HEK293 (cell line): ENCODE measurements at regions not wholly inside any gene's neighbourhood (a gene's known extent, or its start where the extent isn't known, plus 50 kb on each side); places are given as distances from the start of the nearest gene placed in this dataset.

Source experiments
- ATF2 ChIP-seq: fragments of 450-650 bp; formaldehyde crosslinking; IDR thresholded peaks from 2 replicates; pipeline ENCODE4 v1.5.1; 2016; ENCODE audit warnings: missing biosample characterization, missing genetic modification characterization, low read depth
- KLF1 ChIP-seq: fragments of 450-650 bp; formaldehyde crosslinking; IDR thresholded peaks from 2 replicates; pipeline ENCODE4 v1.5.1; 2016; ENCODE audit warnings: missing biosample characterization, missing genetic modification characterization
- KLF16 ChIP-seq: fragments of 450-650 bp; formaldehyde crosslinking; IDR thresholded peaks from 2 replicates; pipeline ENCODE4 v1.5.1; 2017; ENCODE audit warnings: missing biosample characterization, missing genetic modification characterization
- YY1 ChIP-seq: fragments of 450-650 bp; formaldehyde crosslinking; IDR thresholded peaks from 2 replicates; pipeline ENCODE4 v1.5.1; 2018; ENCODE audit warnings: missing biosample characterization, missing genetic modification characterization
- ZBTB7A ChIP-seq: fragments of 450-650 bp; formaldehyde crosslinking; IDR thresholded peaks from 2 replicates; pipeline ENCODE4 v1.5.1; 2016; ENCODE audit warnings: low read depth, missing biosample characterization, missing genetic modification characterization
- ZFP37 ChIP-seq: fragments of 450-650 bp; formaldehyde crosslinking; IDR thresholded peaks from 2 replicates; pipeline ENCODE4 v1.5.1; 2016; ENCODE audit warnings: missing biosample characterization, missing genetic modification characterization
- ZNF561 ChIP-seq: fragments of 450-650 bp; IDR thresholded peaks from 2 replicates; pipeline ENCODE4 v1.5.1; 2018; ENCODE audit warnings: missing biosample characterization, missing genetic modification characterization, borderline replicate concordance
- ZNF580 ChIP-seq: fragments of 450-650 bp; formaldehyde crosslinking; IDR thresholded peaks from 2 replicates; pipeline ENCODE4 v1.5.1; 2016; ENCODE audit warnings: missing biosample characterization, missing genetic modification characterization
- ZNF777 ChIP-seq: fragments of 450-650 bp; formaldehyde crosslinking; IDR thresholded peaks from 2 replicates; pipeline ENCODE4 v1.5.1; 2017; ENCODE audit warnings: missing biosample characterization, missing genetic modification characterization, borderline replicate concordance
- ZNF830 ChIP-seq: fragments of 450-650 bp; IDR thresholded peaks from 2 replicates; pipeline ENCODE4 v1.5.0; 2018; ENCODE audit warnings: missing biosample characterization, missing genetic modification characterization, low read depth, mild to moderate bottlenecking, moderate library complexity
- TF ChIP-seq, protein P1 (sequence below): fragments of 450-650 bp; formaldehyde crosslinking; IDR thresholded peaks from 2 replicates; pipeline ENCODE4 v1.5.1; 2016; ENCODE audit warnings: missing biosample characterization, missing genetic modification characterization
- TF ChIP-seq, protein P2 (sequence below): fragments of 450-650 bp; formaldehyde crosslinking; IDR thresholded peaks from 2 replicates; pipeline ENCODE4 v1.5.1; 2016; ENCODE audit warnings: missing biosample characterization, missing genetic modification characterization

GRCh38 chr11:41920374-41920773, 460.9 kb upstream of the LRRC4C start:
- TF ChIP-seq, protein P1, sequence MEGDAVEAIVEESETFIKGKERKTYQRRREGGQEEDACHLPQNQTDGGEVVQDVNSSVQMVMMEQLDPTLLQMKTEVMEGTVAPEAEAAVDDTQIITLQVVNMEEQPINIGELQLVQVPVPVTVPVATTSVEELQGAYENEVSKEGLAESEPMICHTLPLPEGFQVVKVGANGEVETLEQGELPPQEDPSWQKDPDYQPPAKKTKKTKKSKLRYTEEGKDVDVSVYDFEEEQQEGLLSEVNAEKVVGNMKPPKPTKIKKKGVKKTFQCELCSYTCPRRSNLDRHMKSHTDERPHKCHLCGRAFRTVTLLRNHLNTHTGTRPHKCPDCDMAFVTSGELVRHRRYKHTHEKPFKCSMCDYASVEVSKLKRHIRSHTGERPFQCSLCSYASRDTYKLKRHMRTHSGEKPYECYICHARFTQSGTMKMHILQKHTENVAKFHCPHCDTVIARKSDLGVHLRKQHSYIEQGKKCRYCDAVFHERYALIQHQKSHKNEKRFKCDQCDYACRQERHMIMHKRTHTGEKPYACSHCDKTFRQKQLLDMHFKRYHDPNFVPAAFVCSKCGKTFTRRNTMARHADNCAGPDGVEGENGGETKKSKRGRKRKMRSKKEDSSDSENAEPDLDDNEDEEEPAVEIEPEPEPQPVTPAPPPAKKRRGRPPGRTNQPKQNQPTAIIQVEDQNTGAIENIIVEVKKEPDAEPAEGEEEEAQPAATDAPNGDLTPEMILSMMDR (tag by site-specific recombination): no peak
- TF ChIP-seq ATF2 (tag by site-specific recombination) (no peak), ZBTB7A (no peak), KLF1 (tag by site-specific recombination) (no peak), ZNF777 (no peak), YY1 (no peak), ZFP37 (tag by site-specific recombination) (no peak), ZNF580 (no peak), ZNF561 (no peak), ZNF830 (no peak), KLF16 (no peak)
- TF ChIP-seq, protein P2, sequence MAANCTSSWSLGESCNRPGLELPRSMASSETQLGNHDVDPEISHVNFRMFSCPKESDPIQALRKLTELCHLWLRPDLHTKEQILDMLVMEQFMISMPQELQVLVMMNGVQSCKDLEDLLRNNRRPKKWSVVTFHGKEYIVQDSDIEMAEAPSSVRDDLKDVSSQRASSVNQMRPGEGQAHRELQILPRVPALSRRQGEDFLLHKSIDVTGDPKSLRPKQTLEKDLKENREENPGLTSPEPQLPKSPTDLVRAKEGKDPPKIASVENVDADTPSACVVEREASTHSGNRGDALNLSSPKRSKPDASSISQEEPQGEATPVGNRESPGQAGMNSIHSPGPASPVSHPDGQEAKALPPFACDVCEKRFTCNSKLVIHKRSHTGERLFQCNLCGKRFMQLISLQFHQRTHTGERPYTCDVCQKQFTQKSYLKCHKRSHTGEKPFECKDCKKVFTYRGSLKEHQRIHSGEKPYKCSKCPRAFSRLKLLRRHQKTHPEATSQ: no peak
